Activated CD8-positive, alpha-beta T cell treated with anti-CD3 and anti-CD28 coated beads, Interleukin-2, amount 10 ng/mL, durations not matched to agents 7 days and 5 days (primary cell): ENCODE measurements at regions not wholly inside any gene's neighbourhood (a gene's known extent, or its start where the extent isn't known, plus 50 kb on each side); places are given as distances from the start of the nearest gene placed in this dataset.

Experiments
- ATAC-seq: fragments of 150-1000 bp; cut with Tn5 transposase; one replicate; pipeline ENCODE4 v1.10.0; 2021; ENCODE audit warnings: moderate library complexity
- CTCF ChIA-PET: fragments of 350-600 bp; sonication (Branson Sonifier 250); formaldehyde crosslinking; loops from one replicate; lab custom pipeline; 2021; ENCODE audit warnings: antibody characterized with exemption; lab: Charles Lee
- POLR2A ChIA-PET: fragments of 350-600 bp; sonication (Branson Sonifier 250); formaldehyde crosslinking; loops from one replicate; lab custom pipeline; 2021; ENCODE audit warnings: antibody characterized with exemption; lab: Charles Lee
- DNase-seq: peaks from one replicate; pipeline ENCODE4 v3.0.0-alpha.2; 2020
- H3K27ac Mint-ChIP-seq: one replicate; pipeline ENCODE4 v1.8.0; 2021; ENCODE audit warnings: mild to moderate bottlenecking, mixed read lengths
- H3K27me3 Mint-ChIP-seq: one replicate; pipeline ENCODE4 v1.8.0; 2021; ENCODE audit warnings: low read depth, mixed read lengths
- H3K36me3 Mint-ChIP-seq: one replicate; pipeline ENCODE4 v1.8.0; 2021; ENCODE audit warnings: low read depth, mixed read lengths
- H3K4me1 Mint-ChIP-seq: one replicate; pipeline ENCODE4 v1.8.0; 2021; ENCODE audit warnings: low read depth, mixed read lengths
- H3K4me3 Mint-ChIP-seq: one replicate; pipeline ENCODE4 v1.8.0; 2021; ENCODE audit warnings: mild to moderate bottlenecking, mixed read lengths
- H3K9me3 Mint-ChIP-seq: one replicate; pipeline ENCODE4 v1.8.0; 2022; ENCODE audit warnings: mixed read lengths; ENCODE audit not compliant: insufficient read depth

GRCh38 chr4:151990201-151990600 lies 229.4 kb upstream of the GATB start:
- H3K9me3 Mint-ChIP-seq, result peaks cover 4% of the 10 kb centered on the region
- ATAC-seq (no peak), DNase-seq (no peak)
- no peak overlapping the region for H3K27ac Mint-ChIP-seq
- no peak overlapping the region for H3K4me3 Mint-ChIP-seq
- H3K27me3 Mint-ChIP-seq, result no peaks in the 10 kb centered on the region
- H3K36me3 Mint-ChIP-seq, result peaks cover 2% of the 10 kb centered on the region
- ChIA-PET POLR2A (no interaction called here), CTCF (no interaction called here)
- H3K4me1 Mint-ChIP-seq, result peaks cover 42% of the 10 kb centered on the region

GRCh38 chr4:151988591-151988990 lies 227.8 kb upstream of the GATB start:
- Mint-ChIP-seq H3K27ac (no peak overlapping the region), H3K4me1 (peaks cover 36% of the 10 kb centered on the region), H3K27me3 (no peaks in the 10 kb centered on the region), H3K9me3 (peaks cover 4% of the 10 kb centered on the region), H3K36me3 (peaks cover 2% of the 10 kb centered on the region), H3K4me3 (no peak overlapping the region)
- ATAC-seq (no peak), DNase-seq (no peak)
- CTCF ChIA-PET, result interaction anchor here (1.4 kb wide), 1 partner anchor 26 kb away, joined by 3 read pairs; no protein-coding TSS in a partner anchor
- POLR2A ChIA-PET, result no interaction called here

- no peaks in the 10 kb centered on the region for H3K27me3 Mint-ChIP-seq
- ChIA-PET CTCF (no interaction called here), POLR2A (no interaction called here)
Measured at GRCh38 chr4:151987606-151988005, 226.8 kb upstream of the GATB start.

GRCh38 chr4:151983854-151984253 lies 223.0 kb upstream of the GATB start:
- POLR2A ChIA-PET, result no interaction called here
- H3K4me1 Mint-ChIP-seq, result no peaks in the 10 kb centered on the region
- H3K4me3 Mint-ChIP-seq, result no peak overlapping the region
- peaks cover 2% of the 10 kb centered on the region for H3K36me3 Mint-ChIP-seq
- CTCF ChIA-PET, result no interaction called here
- H3K9me3 Mint-ChIP-seq, result peaks cover 9% of the 10 kb centered on the region
- no peaks in the 10 kb centered on the region for H3K27me3 Mint-ChIP-seq
- ATAC-seq (no peak), DNase-seq (no peak)
- H3K27ac Mint-ChIP-seq, result no peak overlapping the region

More at GRCh38 chr4:151987606-151988005, 226.8 kb upstream of the GATB start:
- no peak overlapping the region for H3K4me3 Mint-ChIP-seq
- peaks cover 4% of the 10 kb centered on the region for H3K9me3 Mint-ChIP-seq
- ATAC-seq (no peak), DNase-seq (no peak)
- no peak overlapping the region for H3K27ac Mint-ChIP-seq
- peaks cover 2% of the 10 kb centered on the region for H3K36me3 Mint-ChIP-seq
- H3K4me1 Mint-ChIP-seq, result peaks cover 26% of the 10 kb centered on the region

- Mint-ChIP-seq H3K27ac (no peak overlapping the region), H3K27me3 (no peaks in the 10 kb centered on the region), H3K9me3 (peaks cover 29% of the 10 kb centered on the region), H3K4me1 (no peaks in the 10 kb centered on the region), H3K36me3 (peaks cover 15% of the 10 kb centered on the region), H3K4me3 (no peak overlapping the region)
- ChIA-PET POLR2A (no interaction called here), CTCF (no interaction called here)
- DNase-seq, result no peak
- ATAC-seq, result no peak
Measured at GRCh38 chr4:151979819-151980218, 219.0 kb upstream of the GATB start.

- Mint-ChIP-seq H3K27me3 (no peaks in the 10 kb centered on the region), H3K4me3 (no peak overlapping the region), H3K36me3 (no peaks in the 10 kb centered on the region), H3K4me1 (no peaks in the 10 kb centered on the region), H3K27ac (no peak overlapping the region), H3K9me3 (peaks cover 10% of the 10 kb centered on the region)
- CTCF ChIA-PET, result no interaction called here
- POLR2A ChIA-PET, result no interaction called here
- DNase-seq (no peak), ATAC-seq (no peak)
Measured at GRCh38 chr4:151968643-151969042, 207.8 kb upstream of the GATB start.

- H3K9me3 Mint-ChIP-seq, result no peaks in the 10 kb centered on the region
- no peaks in the 10 kb centered on the region for H3K4me1 Mint-ChIP-seq
- ChIA-PET POLR2A (no interaction called here), CTCF (no interaction called here)
- no peak overlapping the region for H3K27ac Mint-ChIP-seq
- DNase-seq, result no peak
- H3K4me3 Mint-ChIP-seq, result no peak overlapping the region
- peaks cover 4% of the 10 kb centered on the region for H3K27me3 Mint-ChIP-seq
- no peaks in the 10 kb centered on the region for H3K36me3 Mint-ChIP-seq
- no peak for ATAC-seq
Measured at GRCh38 chr4:151967074-151967473, 206.3 kb upstream of the GATB start.

GRCh38 chr4:151962138-151962823 lies 201.5 kb upstream of the GATB start:
- CTCF ChIA-PET, result no interaction called here
- no peaks in the 10 kb centered on the region for H3K4me1 Mint-ChIP-seq

GRCh38 chr4:151961456-151961855 lies 200.6 kb upstream of the GATB start:
- POLR2A ChIA-PET, result no interaction called here
- Mint-ChIP-seq H3K9me3 (no peaks in the 10 kb centered on the region), H3K27ac (no peak overlapping the region), H3K4me3 (no peak overlapping the region), H3K36me3 (no peaks in the 10 kb centered on the region), H3K27me3 (peaks cover 4% of the 10 kb centered on the region), H3K4me1 (no peaks in the 10 kb centered on the region)
- CTCF ChIA-PET, result no interaction called here
- ATAC-seq, result no peak
- DNase-seq, result no peak

More at GRCh38 chr4:151962138-151962823, 201.5 kb upstream of the GATB start:
- Mint-ChIP-seq H3K9me3 (no peaks in the 10 kb centered on the region), H3K36me3 (no peaks in the 10 kb centered on the region), H3K4me3 (no peak overlapping the region), H3K27ac (no peak overlapping the region), H3K27me3 (peaks cover 4% of the 10 kb centered on the region)
- no peak for ATAC-seq
- POLR2A ChIA-PET, result no interaction called here
- no peak for DNase-seq

GRCh38 chr4:151960449-151961230 lies 199.8 kb upstream of the GATB start:
- no peaks in the 10 kb centered on the region for H3K4me1 Mint-ChIP-seq
- DNase-seq, result no peak
- H3K36me3 Mint-ChIP-seq, result no peaks in the 10 kb centered on the region
- POLR2A ChIA-PET, result no interaction called here
- H3K4me3 Mint-ChIP-seq, result no peak overlapping the region
- CTCF ChIA-PET, result no interaction called here
- H3K27me3 Mint-ChIP-seq, result peaks cover 6% of the 10 kb centered on the region
- no peak for ATAC-seq
- H3K9me3 Mint-ChIP-seq, result no peaks in the 10 kb centered on the region
- no peak overlapping the region for H3K27ac Mint-ChIP-seq

- H3K4me1 Mint-ChIP-seq, result no peaks in the 10 kb centered on the region
- no peak overlapping the region for H3K27ac Mint-ChIP-seq
- DNase-seq, result no peak
- no peak overlapping the region for H3K4me3 Mint-ChIP-seq
- H3K9me3 Mint-ChIP-seq, result no peaks in the 10 kb centered on the region
- no peak for ATAC-seq
- H3K36me3 Mint-ChIP-seq, result no peaks in the 10 kb centered on the region
- ChIA-PET POLR2A (no interaction called here), CTCF (interaction anchor here (0.8 to 1.6 kb wide), 2 partner anchors 24 to 200 kb away, joined by 3 read pairs; no protein-coding TSS in a partner anchor)
- peaks cover 2% of the 10 kb centered on the region for H3K27me3 Mint-ChIP-seq
Measured at GRCh38 chr4:151957153-151957552, 196.3 kb upstream of the GATB start.

GRCh38 chr4:151955721-151956380 lies 195.0 kb upstream of the GATB start:
- ChIA-PET POLR2A (no interaction called here), CTCF (interaction anchor here (1.6 kb wide), 1 partner anchor 201 kb away, joined by 3 read pairs; no protein-coding TSS in a partner anchor)

More at GRCh38 chr4:151955721-151956380, 195.0 kb upstream of the GATB start:
- DNase-seq (no peak), ATAC-seq (no peak)
- H3K27ac Mint-ChIP-seq, result no peak overlapping the region
- no peak overlapping the region for H3K4me3 Mint-ChIP-seq
- H3K9me3 Mint-ChIP-seq, result no peaks in the 10 kb centered on the region
- H3K27me3 Mint-ChIP-seq, result peaks cover 2% of the 10 kb centered on the region
- H3K4me1 Mint-ChIP-seq, result no peaks in the 10 kb centered on the region
- no peaks in the 10 kb centered on the region for H3K36me3 Mint-ChIP-seq
